A549 (cell line): ENCODE measurements at regions not wholly inside any gene's neighbourhood (a gene's known extent, or its start where the extent isn't known, plus 50 kb on each side); places are given as distances from the start of the nearest gene placed in this dataset.

Source experiments
- CBX2 ChIP-seq: fragments of 200-600 bp; sonication (generic); IDR thresholded peaks from 2 replicates; pipeline ENCODE4 v1.6.1; 2016; ENCODE audit warnings: low read depth, mild to moderate bottlenecking, borderline replicate concordance
- CEBPB ChIP-seq, 2 experiments: fragments of >200 bp in 1 of 2; sonication (Bioruptor Twin) in 1 of 2; formaldehyde crosslinking in 1 of 2; IDR thresholded peaks; 2 replicates each; pipeline ENCODE4 v1.6.1; 2012 to 2016
- CTCF ChIP-seq: fragments of >200 bp; sonication (Bioruptor Twin); formaldehyde crosslinking; IDR thresholded peaks from 3 replicates; pipeline ENCODE4 v1.5.1; 2016
- EP300 ChIP-seq, 2 experiments: fragments of >200 bp; sonication (Bioruptor Twin); formaldehyde crosslinking; IDR thresholded peaks; 2 replicates in 1 of 2; 3 replicates in 1 of 2; pipeline ENCODE4 v1.6.1; 2016 to 2017
- ESRRA ChIP-seq: fragments of 150-350 bp; IDR thresholded peaks from 2 replicates; pipeline ENCODE4 v1.6.1; 2014; ENCODE audit warnings: mild to moderate bottlenecking, low read length, borderline replicate concordance
- MAX ChIP-seq: IDR thresholded peaks from 2 replicates; pipeline ENCODE4 v1.6.1; 2012
- MAZ ChIP-seq: fragments of 150-350 bp; IDR thresholded peaks from 2 replicates; pipeline ENCODE4 v1.6.1; 2014; ENCODE audit warnings: antibody characterized with exemption, low read depth, low read length, borderline replicate concordance
- MYC ChIP-seq: IDR thresholded peaks from 2 replicates; pipeline ENCODE4 v1.6.1; 2012; ENCODE audit warnings: mild to moderate bottlenecking, inconsistent platforms, low read length, improper control_type of control experiment, borderline replicate concordance
- PHF8 ChIP-seq: fragments of 200-600 bp; sonication (generic); IDR thresholded peaks from 2 replicates; pipeline ENCODE4 v1.6.1; 2016; ENCODE audit warnings: low read depth, mild to moderate bottlenecking, antibody characterized with exemption, moderate library complexity, borderline replicate concordance
- POLR2A ChIP-seq: IDR thresholded peaks from 2 replicates; pipeline ENCODE4 v1.6.1; 2012; ENCODE audit warnings: mild to moderate bottlenecking, low read length
- RAD21 ChIP-seq, 2 experiments: fragments of >200 bp in 1 of 2; sonication (Bioruptor Twin) in 1 of 2; formaldehyde crosslinking in 1 of 2; IDR thresholded peaks in 1 of 2; conservative IDR thresholded peaks in 1 of 2; 2 replicates in 1 of 2; 3 replicates in 1 of 2; pipeline ENCODE4 v1.6.1; 2012 to 2018; ENCODE audit warnings: inconsistent platforms in 1 of 2
- REST ChIP-seq: fragments of 200-600 bp; sonication (generic); IDR thresholded peaks from 2 replicates; pipeline ENCODE4 v1.6.1; 2016; ENCODE audit warnings: antibody characterized with exemption, mild to moderate bottlenecking, moderate library complexity
- TP53 ChIP-seq: fragments of 250-450 bp; sonication (Bioruptor Pico); IDR thresholded peaks from 2 replicates; pipeline ENCODE4 v1.5.0; 2021; ENCODE audit warnings: mild to moderate bottlenecking, moderate library complexity
- TF ChIP-seq, protein P1 (sequence below): fragments of 450-650 bp; IDR thresholded peaks from 2 replicates; pipeline ENCODE4 v1.6.1; 2014; ENCODE audit warnings: antibody characterized with exemption

DNA sequence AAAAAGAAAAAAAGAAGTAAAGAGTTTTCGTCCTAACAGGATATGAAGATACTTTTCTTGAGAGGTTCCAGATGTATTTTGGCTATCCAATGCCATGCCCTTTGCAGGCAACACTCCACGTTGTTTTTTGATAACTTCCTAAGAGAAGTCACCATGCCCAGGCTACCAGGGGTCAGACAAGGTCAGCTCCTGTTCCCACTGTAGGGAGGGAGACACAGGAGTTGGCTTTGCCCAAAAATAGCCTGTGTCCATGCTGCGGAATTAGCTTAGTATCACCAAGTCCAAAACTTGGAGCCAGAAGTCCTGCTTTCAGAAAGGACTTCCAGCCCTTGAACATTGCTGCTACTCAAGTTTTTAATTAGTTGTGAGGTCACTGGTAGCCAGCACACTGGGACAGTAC, 62.1 kb upstream of the NRIP1 start:
- no peak for TF ChIP-seq MAX
- TF ChIP-seq PHF8 = no peak
- no peak for TF ChIP-seq POLR2A
- no peak for TF ChIP-seq RAD21 (conservative IDR thresholded peaks at IDR 0.05 in 1 of 2, IDR thresholded peaks at IDR 0.05 in 1 of 2)
- TF ChIP-seq ESRRA = no peak
- TF ChIP-seq CTCF = no peak
- no peak for TF ChIP-seq TP53 (CRISPR knock-in tag)
- no peak for TF ChIP-seq CBX2
- no peak for TF ChIP-seq REST
- no peak for TF ChIP-seq MYC
- TF ChIP-seq, protein P1, sequence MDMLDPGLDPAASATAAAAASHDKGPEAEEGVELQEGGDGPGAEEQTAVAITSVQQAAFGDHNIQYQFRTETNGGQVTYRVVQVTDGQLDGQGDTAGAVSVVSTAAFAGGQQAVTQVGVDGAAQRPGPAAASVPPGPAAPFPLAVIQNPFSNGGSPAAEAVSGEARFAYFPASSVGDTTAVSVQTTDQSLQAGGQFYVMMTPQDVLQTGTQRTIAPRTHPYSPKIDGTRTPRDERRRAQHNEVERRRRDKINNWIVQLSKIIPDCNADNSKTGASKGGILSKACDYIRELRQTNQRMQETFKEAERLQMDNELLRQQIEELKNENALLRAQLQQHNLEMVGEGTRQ = no peak
- no peak for TF ChIP-seq MAZ
- no peak for TF ChIP-seq EP300 (IDR thresholded peaks at IDR 0.05)
- no peak for TF ChIP-seq CEBPB (IDR thresholded peaks at IDR 0.05)
